Cardiac septum (tissue), 1 donor: ENCODE measurements at regions not wholly inside any gene's neighbourhood (a gene's known extent, or its start where the extent isn't known, plus 50 kb on each side); places are given as distances from the start of the nearest gene placed in this dataset.
"Not testable (repeated sequence)": the region's sequence is repeated elsewhere in the genome, so short reads cannot be mapped to it uniquely, and the experiment has no call there.

ENCODE experiments used
- DNase-seq: peaks from one replicate; pipeline ENCODE4 v3.0.0-alpha.2; 2020; ENCODE audit warnings: low spot score
- intact Hi-C: fragments of 100-400 bp; cut with DNase I; formaldehyde crosslinking; loops from one replicate; pipeline ENCODE4 v1.14.0; 2022
- donor health status: DM: no; HTN: no; CAD: no.

DNA sequence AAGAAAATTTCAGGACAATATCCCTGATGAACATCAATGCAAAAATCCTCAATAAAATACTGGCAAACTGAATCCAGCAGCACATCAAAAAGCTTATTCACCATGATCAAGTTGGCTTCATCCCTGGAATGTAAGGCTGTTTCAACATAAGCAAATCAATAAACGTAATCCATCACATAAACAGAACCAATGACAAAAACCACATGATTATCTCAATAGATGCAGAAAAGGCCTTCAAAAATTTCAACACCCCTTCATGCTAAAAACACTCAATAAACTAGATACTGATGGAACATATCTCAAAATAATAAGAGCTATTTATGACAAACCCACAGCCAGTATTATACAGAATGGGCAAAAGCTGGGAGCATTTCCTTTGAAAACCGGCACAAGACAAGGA lies 177.7 kb downstream of the PCDH18 start:
- DNase-seq, intact Hi-C loops: not testable (repeated sequence)

DNA sequence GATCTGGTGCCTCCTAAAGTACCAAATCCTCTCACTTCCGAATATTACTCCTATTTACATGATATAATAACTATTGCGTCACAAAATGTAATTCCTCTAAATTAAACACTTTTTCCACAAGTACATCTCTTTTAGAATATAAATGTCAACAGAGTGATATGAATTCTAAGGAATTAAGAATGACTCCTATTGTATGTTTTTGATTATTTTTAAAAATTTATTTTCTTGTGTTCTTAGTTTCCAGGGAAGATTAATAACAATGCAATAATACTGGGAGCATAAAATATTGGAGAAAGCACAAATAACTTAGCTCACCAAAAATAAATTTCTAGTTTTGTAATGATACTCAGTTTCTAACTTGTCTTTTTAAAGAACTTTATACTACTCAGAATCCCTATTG lies 184.9 kb downstream of the PCDH18 start:
- intact Hi-C loops = no loop called here
- DNase-seq = no peak

DNA sequence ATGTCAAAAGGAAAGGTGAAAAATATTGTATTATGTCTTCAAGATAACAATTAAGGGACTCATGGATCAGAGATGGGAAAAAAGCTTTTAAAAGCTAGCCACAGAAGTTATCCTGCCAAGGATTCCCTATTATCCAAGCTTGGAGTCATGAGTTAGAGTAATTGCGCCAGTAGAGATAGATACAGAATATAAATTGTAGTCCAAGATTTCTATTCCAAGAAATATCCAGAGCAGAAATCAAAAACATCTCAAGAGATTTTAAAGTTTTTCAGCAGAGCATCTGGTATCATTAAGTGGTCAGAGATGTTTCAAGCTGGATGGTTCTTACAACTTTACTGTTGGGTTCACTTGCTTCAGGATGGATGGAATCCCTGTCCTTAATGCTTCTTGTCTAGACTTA lies 186.7 kb downstream of the PCDH18 start:
- DNase-seq = no peak
- intact Hi-C loops = no loop called here

DNA sequence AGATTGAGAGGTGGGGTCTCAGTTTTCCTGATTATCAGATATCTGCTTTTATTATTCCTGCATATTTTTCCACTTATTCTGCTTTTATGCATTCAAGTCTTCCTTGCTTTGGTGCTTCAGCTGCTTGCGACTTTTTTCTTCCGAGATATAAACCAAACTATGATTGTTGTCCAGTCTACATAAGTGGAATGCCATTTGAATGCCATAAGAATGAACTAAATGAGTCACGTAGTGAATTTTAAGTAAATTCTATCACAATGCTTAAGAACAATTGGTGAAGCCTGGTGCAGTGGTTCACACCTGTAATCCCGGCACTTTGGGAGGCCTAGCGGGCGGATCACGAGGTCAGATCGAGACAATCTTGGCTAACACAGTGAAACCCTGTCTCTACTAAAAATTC lies 189.1 kb downstream of the PCDH18 start:
- intact Hi-C loops = no loop called here
- DNase-seq = no peak

DNA sequence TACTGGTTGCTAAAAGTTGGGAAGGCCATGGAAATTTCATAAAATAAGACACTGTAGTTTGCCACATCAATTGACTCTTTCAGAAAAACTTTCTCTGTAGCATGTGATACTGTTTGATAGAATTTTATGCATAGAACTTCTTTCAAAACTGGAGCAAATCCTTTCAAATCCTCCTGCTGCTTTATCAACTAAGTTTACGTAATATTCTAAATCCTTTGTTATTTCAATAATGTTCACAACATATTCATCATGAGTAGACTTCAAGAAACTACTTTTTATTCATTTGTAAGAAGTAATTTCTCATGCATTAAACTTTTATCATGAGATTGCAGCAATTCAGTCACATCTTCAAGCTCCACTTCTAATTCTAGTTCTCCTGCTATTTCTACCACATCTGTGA lies 199.3 kb downstream of the PCDH18 start:
- intact Hi-C loops = no loop called here
- DNase-seq = no peak

DNA sequence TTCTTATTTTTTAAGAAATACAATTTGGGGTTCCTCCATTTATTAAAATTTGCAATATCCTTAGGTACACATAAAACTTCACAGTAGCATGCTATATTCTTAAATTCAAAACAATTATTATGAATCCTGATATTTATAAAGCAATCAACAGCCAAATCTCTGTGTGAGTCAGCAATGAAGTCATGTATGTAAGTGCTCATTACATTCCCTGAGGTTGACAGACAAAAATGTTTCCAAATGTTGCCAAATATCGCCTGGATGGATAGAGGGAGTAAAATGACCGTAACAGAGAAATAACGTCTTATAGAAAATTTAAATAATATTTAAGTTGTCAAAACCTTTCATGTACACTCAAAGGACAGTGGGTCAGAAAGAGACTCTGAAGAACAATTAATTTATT lies 220.0 kb downstream of the PCDH18 start:
- intact Hi-C loops = no loop called here
- DNase-seq = no peak

DNA sequence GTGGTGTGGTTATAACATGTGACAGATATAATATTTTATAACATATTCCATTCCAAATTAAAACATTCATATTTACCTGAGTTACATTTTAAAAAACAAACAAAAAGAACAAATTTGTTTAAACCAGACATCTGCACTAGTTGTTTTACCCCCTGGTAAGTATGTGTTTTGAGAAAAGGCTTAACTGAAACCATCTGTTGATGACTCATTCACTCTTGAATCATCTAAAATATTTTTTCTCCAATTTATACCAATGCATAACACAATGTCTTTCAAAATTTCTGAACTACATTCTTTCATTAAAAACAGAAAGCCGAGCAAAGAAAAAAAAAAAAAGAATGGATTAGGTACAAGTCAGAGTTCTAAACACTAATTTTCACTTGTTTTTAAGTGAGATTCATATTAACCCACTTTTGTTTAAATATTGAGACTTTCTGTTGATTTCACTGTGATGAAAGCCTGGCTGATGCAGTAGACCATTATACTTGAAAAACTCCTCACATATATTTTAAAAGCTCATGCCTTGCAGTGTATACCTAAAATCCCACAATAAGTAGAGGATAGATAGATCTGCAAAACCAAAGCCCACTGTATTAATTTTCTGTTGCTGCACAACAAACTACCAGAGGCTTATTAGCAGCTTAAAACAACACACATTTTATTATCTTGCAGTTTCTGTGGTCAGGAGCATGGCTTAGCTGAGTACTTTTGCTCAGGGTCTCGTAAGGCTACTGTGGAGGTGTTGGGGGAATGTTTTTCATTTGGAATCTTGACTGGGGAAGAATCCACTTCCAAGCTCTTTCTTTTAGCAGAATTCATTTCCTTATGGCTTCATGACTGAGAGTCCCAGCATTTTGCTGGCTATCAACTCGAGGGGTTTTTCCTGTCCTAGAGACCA lies 221.5 kb downstream of the PCDH18 start:
- intact Hi-C loops = no loop called here

DNA sequence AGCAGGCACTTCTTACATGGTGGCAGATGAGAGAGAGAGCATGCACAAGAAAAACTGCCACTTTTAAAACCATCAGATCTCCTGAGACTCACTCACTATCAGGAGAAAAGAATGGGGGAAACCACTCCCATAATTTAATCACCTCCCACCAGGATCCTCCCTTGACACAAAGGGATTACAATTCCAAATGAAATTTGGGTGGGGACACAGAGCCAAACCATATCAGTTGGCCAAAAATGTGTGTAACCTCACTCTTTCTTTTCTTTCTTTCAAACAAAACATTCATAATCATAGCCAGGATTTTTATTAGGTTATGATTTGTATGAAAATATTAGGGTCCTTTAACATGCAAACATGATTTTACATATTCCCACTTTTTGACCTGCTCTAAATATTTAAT lies 222.1 kb downstream of the PCDH18 start:
- intact Hi-C loops = no loop called here
- no peak for DNase-seq

More for the DNA sequence above, 221.5 kb downstream of the PCDH18 start:
- DNase-seq = no peak

DNA sequence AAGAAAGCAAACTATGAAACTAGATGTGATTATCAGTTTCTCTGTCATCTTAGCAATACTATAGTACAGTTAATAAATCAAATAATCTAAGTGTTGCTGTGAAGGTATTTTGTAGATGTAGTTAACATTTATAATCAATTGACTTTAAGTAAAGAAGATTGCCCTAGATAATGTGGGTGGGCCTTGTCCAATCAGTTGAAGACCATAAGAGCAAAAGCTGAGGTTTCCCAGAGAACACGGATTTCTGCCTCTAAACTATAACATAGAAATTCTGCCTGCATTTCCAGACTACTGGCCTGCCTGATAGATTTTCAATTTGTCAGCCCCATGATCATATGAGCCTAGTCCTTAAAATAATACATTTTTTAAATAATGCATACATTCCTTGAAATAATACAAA lies 222.9 kb downstream of the PCDH18 start:
- DNase-seq = no peak
- intact Hi-C loops = no loop called here

DNA sequence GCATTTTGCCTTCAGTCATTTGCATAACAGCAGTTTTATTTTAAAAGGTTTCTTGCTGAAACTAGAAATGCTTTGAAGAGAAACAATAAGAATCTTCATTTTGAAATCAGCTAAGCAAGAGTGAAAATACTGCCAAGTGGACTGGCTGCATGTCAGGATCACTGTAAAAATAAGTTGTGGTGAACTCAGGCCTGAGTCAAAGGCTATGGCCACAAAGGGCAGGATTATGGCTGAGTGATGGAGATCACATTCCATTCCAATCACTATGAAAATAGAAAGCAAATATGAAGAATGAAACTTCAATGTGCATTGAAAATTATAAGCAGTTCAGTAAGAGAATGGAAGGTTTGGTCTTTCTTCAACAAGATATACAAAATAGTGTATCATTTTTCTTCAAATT lies 224.5 kb downstream of the PCDH18 start:
- intact Hi-C loops = no loop called here
- DNase-seq = no peak

DNA sequence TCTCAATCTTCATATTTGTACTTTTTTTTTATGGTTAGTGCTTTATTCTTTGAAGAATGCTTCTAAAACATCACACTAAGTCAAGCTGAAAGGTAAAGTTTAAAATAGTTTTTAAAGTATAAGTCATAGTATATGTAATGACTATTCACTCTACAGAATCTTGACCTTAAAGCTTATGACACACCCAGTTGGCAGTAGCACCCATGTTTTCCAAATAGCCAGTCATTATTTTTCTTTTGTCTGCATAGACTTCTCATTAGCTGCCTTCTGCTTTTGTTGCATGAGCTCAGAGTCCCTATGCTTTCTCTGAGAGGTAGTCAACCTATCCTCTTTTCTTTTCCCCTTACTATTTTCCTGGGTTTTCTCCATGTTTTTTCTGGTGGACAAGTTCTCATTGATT lies 231.5 kb downstream of the PCDH18 start:
- DNase-seq = no peak
- intact Hi-C loops = no loop called here

DNA sequence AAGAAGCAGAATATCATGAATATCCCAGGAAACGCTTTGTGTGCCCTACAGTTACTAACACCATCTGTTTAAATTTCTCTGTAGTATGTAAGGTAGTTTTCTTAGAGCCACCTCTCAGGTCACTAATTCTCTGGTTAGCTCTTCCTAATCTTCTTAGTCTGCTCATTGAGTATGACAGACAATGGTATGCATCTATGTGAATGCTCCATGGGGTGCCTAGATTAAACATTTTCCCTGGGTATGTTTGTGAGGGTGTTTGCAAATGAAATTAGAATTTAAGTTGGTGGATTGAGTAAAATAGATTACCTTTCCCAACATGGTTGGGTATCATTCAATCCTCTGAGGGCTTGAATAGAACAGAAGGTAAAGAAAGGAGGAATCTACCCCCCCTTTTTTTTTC lies 233.0 kb downstream of the PCDH18 start:
- intact Hi-C loops = no loop called here
- no peak for DNase-seq

DNA sequence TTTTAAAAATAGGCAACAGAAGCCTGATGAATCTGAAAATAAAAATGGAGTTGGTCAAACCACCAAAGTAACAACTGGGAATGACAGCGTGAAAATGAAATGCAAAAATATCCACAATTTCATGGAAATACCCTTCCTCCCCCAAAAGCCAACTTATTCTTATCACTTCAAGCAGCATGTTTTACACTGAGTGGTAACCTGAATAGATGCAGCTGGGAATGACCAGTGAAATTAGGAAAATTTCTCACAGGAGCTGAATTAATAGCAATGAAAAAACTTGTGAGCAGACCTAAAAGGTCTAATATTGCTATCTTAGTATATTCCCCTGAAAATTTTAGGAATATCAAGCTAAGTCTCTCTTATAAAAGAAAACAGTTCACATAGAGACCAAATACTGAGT lies 239.0 kb downstream of the PCDH18 start:
- DNase-seq = no peak
- intact Hi-C loops = loop anchor here (5.0 kb wide), 1 partner anchor 239 kb away; the partner anchor contains the start of gene PCDH18

DNA sequence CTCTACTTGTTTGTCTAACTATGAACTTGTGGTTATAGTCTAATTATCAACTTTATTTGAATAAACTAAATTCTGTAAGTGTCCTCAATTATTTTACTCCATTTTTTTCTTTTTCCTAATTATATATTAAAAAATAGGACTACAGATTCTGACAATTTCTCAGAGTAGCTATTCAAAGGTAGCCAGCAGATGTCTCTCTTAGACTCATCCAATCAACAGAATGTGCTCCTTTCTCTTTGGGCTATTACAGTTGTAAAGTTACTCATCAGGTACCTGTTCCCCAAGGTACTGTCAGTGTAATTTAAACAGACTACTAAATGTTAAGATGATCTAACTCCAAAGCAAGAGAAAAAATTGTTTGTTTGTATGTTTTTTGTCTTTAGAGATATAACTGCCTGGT lies 248.6 kb downstream of the PCDH18 start:
- no peak for DNase-seq
- intact Hi-C loops = no loop called here

DNA sequence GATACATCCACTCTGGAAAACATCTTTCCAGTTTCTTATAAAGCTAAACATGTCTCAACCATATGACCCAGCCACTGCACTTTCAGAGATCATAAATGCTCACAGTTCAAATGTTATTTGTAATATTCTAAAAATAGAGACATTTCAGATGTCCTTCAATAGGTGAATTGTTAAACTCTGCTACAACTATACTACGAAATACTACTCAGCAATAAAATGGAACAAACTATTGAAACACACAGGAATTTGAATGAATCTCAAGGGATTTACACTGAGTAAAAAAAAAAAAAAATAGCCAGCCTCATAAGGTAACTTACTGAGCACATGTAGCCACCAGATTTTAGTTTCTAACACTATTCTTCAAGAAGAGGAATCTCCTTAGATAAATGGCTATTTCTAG lies 253.9 kb downstream of the PCDH18 start:
- intact Hi-C loops = no loop called here
- DNase-seq = no peak

DNA sequence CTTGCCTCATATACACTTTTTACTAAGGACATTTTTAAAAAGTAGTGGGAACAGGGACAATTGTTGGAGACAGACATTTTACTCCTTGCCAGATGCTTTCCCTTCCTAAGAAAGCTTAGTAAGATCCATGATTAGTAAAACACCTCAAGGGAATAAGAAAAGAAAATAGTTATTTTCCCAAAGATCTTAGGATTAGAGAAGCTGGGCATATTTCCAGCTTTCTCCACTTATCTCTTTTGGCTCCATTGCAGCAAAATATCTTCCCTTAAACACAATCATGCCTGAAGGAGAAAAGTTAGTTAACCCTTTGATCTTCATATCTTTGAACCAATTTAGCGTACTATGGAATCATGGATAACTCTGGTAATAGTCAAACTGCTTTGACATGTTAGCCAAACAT lies 257.9 kb downstream of the PCDH18 start:
- intact Hi-C loops = no loop called here

DNA sequence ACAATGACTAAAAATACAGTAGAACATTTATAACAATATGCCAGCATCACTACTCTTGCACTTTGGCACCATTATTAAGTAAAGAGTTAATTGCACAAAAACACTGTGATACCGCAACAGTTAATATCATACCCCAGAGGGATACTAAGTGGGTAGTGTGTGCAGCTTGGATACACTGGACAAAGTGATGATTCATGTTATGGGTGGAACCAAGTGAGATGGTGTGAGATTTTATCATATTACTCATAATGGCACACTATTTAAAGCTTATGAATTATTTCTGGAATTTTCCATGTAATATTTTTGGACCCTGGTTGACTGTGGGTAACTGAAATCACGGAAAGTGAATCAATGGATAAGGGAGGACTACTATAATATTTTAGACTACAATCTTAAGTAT lies 265.3 kb downstream of the PCDH18 start:
- intact Hi-C loops = no loop called here
- no peak for DNase-seq

More for the DNA sequence above, 257.9 kb downstream of the PCDH18 start:
- DNase-seq = no peak

DNA sequence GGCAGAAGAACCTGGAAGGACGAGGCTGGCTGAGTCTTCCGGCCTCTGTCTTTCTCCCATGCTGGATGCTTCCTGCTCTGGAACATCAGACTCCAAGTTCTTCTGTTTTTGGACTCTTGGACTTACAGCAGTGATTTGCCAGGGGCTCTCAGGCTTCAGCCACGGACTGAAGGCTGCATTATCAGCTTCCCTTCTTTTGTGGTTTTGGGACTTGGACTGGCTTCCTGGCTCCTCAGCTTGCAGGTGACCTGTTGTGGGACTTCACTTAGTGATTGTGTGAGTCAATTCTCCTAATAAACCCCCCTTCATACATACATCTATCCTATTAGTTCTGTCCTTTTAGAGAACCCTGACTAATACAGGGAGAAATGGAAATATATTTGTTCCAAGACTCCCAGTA lies 265.8 kb downstream of the PCDH18 start:
- DNase-seq = no peak
- intact Hi-C loops = no loop called here

DNA sequence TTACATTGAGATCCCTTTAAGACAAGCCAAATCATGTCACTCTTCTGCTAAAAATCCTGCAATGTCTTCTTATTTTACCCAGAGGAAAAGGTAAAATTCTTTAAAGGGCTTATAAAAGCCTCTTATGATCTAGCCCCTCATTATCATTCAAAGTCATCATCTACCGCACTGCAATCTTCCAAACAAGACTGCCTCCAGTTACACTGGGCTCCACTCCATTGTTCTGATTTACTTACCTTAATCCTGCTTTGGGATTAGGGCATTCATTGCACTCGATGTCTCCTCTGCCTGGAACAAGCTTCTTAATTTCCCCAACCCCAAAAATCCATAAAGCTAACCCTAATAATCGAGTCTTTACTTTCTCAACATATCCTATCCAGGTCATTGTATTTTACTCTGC lies 269.1 kb downstream of the PCDH18 start:
- intact Hi-C loops = no loop called here
- no peak for DNase-seq

DNA sequence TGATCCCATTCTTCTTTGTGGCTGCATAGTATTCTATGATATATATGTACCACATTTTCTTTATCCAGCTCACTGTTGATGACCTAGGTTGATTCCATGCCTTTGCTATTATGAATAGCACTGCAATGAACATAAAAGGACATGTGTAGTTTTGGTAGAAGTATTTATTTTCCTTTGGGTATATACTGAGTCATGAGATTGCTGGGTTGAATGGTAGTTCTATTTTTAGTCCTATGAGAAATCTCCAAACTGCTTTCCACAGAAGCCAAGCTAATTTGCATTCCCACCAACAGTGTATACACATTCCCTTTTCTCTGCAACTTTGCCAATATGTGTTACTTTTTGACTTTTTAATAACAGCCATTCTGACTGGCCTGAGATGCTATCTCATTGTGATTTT lies 278.3 kb downstream of the PCDH18 start:
- no peak for DNase-seq
- intact Hi-C loops = no loop called here

DNA sequence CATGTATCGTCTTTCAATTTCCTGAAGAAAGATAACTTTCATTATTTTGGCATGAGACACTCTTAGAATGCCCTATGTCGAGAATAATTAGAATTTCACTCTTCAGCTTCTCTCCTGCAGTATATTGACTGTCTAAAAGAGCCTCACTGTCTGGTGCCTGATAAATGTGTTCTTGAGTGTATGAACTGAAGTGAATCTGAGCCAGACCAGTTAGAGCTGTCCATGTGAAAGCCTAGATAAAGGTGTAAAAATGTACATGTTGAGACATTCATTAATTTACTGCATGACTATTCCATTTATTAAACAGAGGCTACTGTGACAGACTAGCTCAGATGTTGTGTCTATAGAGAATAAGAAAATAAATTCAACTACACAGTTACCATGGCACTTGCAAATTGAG lies 283.2 kb downstream of the PCDH18 start:
- intact Hi-C loops = no loop called here
- no peak for DNase-seq
